Skeletal muscle tissue (tissue), 3 donors: ENCODE measurements at regions not wholly inside any gene's neighbourhood (a gene's known extent, or its start where the extent isn't known, plus 50 kb on each side); places are given as distances from the start of the nearest gene placed in this dataset.

ENCODE experiments used
- H3K27ac ChIP-seq: one replicate; pipeline ENCODE4 v1.7.0; 2013; ENCODE audit warnings: mild to moderate bottlenecking, low read depth, low read length, inconsistent platforms
- H3K27me3 ChIP-seq, 3 donors: one replicate each; pipeline ENCODE4 v1.7.0; 2013; ENCODE audit warnings: low read length in 3 of 3; ENCODE audit not compliant: control insufficient read depth in 3 of 3, insufficient read depth in 3 of 3
- H3K36me3 ChIP-seq, 3 donors: one replicate each; pipeline ENCODE4 v1.7.0; 2013; ENCODE audit warnings: low read length in 3 of 3; ENCODE audit not compliant: control insufficient read depth in 3 of 3, insufficient read depth in 3 of 3
- H3K4me1 ChIP-seq, 3 donors: one replicate each; pipeline ENCODE4 v1.7.0; 2013; ENCODE audit warnings: low read length in 3 of 3, mild to moderate bottlenecking in 3 of 3; ENCODE audit not compliant: control insufficient read depth in 3 of 3, insufficient read depth in 3 of 3
- H3K4me3 ChIP-seq, 3 donors: one replicate each; pipeline ENCODE4 v1.7.0; 2013; ENCODE audit warnings: low read length in 3 of 3
- H3K9ac ChIP-seq, 3 donors: one replicate each; pipeline ENCODE4 v1.7.0; 2013; ENCODE audit warnings: low read length in 3 of 3, mild to moderate bottlenecking in 3 of 3, moderate library complexity in 2 of 3, low read depth in 1 of 3
- H3K9me3 ChIP-seq, 3 donors: one replicate each; pipeline ENCODE4 v1.7.0; 2013; ENCODE audit warnings: low read length in 3 of 3; ENCODE audit not compliant: control insufficient read depth in 3 of 3
- donor health status: Osteomylitis.

- Histone ChIP-seq H3K36me3 (no peaks in the 10 kb centered on the region), H3K4me3 (no peak overlapping the region), H3K27me3 (no peaks in the 10 kb centered on the region), H3K9me3 (no peaks in the 10 kb centered on the region), H3K27ac (no peak overlapping the region), H3K9ac (no peak overlapping the region), H3K4me1 (peaks cover 0 to 9% (median 5%) of the 10 kb centered on the region in 3 donors)
Observed at GRCh38 chr10:28798428-28798955, 121.2 kb downstream of the BAMBI start.

GRCh38 chr10:28798964-28799363 is 121.6 kb downstream of the BAMBI start:
- H3K9ac ChIP-seq = no peak overlapping the region
- H3K36me3 ChIP-seq = no peaks in the 10 kb centered on the region

GRCh38 chr10:28800144-28800543 is 122.8 kb downstream of the BAMBI start:
- Histone ChIP-seq H3K27me3 (no peaks in the 10 kb centered on the region), H3K36me3 (no peaks in the 10 kb centered on the region), H3K4me3 (no peak overlapping the region), H3K27ac (no peak overlapping the region), H3K4me1 (peaks cover 0 to 9% (median 5%) of the 10 kb centered on the region in 3 donors), H3K9me3 (no peaks in the 10 kb centered on the region), H3K9ac (no peak overlapping the region)

More at GRCh38 chr10:28798964-28799363, 121.6 kb downstream of the BAMBI start:
- Histone ChIP-seq H3K27me3 (no peaks in the 10 kb centered on the region), H3K4me1 (peaks cover 0 to 9% (median 5%) of the 10 kb centered on the region in 3 donors), H3K4me3 (no peak overlapping the region), H3K27ac (no peak overlapping the region), H3K9me3 (no peaks in the 10 kb centered on the region)

DNA sequence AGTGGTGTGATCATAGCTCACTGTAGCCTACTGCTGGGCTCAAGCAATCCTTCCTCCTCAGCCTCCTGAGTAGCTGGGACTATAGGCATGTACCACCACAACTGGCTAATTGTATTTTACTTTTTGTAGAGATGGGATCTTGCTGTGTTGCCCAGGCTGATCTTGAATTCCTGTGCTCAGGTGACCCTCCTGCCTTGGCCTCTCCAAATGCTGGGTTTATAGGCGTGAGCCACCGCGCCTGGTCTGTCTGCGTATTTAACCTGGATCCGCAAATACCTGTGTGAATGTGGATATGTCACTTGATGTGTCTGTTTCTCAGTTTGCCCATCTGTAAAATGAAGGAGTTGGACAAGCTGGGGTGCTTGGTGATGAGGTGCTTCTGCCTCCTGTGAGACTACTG is 123.9 kb downstream of the BAMBI start:
- Histone ChIP-seq H3K27ac (no peak overlapping the region), H3K9ac (no peak overlapping the region), H3K9me3 (no peaks in the 10 kb centered on the region), H3K27me3 (no peaks in the 10 kb centered on the region), H3K36me3 (no peaks in the 10 kb centered on the region), H3K4me3 (no peak overlapping the region), H3K4me1 (peaks cover 4 to 9% (median 8%) of the 10 kb centered on the region in 3 donors)

DNA sequence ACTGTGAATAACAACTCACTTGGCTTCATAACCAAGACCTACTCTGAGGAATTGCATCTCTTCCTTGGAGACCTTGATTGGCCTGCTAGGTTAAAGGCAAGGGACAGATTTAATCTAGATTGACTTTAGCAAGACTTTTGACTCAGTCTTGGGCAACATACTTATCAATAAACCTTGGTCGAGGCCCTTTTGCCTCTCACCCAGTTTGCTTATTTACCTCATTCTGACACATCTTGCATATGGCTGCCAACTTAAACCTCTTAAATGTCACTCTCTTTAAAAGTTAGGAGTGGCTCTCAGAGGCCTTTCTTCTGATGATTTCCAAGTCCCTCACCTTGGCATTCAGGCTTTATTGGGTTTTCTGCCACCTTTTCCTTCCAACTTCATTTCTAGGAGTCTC is 124.5 kb downstream of the BAMBI start:
- no peaks in the 10 kb centered on the region for H3K36me3 ChIP-seq
- no peak overlapping the region for H3K4me3 ChIP-seq
- peaks cover 7 to 13% (median 8%) of the 10 kb centered on the region in 3 donors for H3K4me1 ChIP-seq
- no peak overlapping the region for H3K27ac ChIP-seq
- no peaks in the 10 kb centered on the region for H3K27me3 ChIP-seq
- H3K9ac ChIP-seq = no peak overlapping the region
- no peaks in the 10 kb centered on the region for H3K9me3 ChIP-seq

- Histone ChIP-seq H3K27ac (no peak overlapping the region), H3K36me3 (no peaks in the 10 kb centered on the region)
Observed at GRCh38 chr10:28805390-28805789, 128.1 kb downstream of the BAMBI start.

DNA sequence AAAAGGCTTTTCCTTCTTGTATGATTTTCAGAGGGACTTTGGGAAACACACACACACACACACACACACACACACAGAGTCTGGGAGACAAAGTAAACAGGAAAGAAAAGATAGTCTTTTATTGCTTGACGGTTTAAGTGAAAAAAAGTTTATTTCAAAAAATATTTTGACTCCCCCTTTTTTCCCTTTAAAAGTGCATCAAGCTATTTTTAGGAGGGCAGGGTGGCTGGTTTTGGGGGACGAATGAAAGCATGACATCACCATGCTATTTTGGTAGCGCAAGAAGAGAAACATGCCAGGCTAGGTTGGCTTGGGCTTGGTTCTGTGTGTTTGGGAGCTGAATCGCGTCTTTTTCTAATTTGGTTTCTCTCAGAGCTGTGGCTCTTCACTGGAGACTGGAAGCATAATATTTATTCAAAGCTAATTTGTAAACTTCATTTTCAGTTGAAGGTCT is 129.2 kb downstream of the BAMBI start:
- Histone ChIP-seq H3K4me1 (peaks cover 3 to 13% (median 6%) of the 10 kb centered on the region in 3 donors), H3K9ac (peak overlapping the region; percentile 4 to 59 (median 27)), H3K27ac (peak overlapping the region; percentile 65), H3K9me3 (no peaks in the 10 kb centered on the region), H3K4me3 (peak overlapping the region; percentile 3 to 62 (median 48)), H3K27me3 (no peaks in the 10 kb centered on the region), H3K36me3 (no peaks in the 10 kb centered on the region)

More at GRCh38 chr10:28805390-28805789, 128.1 kb downstream of the BAMBI start:
- Histone ChIP-seq H3K27me3 (no peaks in the 10 kb centered on the region), H3K9me3 (no peaks in the 10 kb centered on the region), H3K4me3 (no peak overlapping the region), H3K9ac (no peak overlapping the region), H3K4me1 (peaks cover 4 to 13% (median 11%) of the 10 kb centered on the region in 3 donors)

DNA sequence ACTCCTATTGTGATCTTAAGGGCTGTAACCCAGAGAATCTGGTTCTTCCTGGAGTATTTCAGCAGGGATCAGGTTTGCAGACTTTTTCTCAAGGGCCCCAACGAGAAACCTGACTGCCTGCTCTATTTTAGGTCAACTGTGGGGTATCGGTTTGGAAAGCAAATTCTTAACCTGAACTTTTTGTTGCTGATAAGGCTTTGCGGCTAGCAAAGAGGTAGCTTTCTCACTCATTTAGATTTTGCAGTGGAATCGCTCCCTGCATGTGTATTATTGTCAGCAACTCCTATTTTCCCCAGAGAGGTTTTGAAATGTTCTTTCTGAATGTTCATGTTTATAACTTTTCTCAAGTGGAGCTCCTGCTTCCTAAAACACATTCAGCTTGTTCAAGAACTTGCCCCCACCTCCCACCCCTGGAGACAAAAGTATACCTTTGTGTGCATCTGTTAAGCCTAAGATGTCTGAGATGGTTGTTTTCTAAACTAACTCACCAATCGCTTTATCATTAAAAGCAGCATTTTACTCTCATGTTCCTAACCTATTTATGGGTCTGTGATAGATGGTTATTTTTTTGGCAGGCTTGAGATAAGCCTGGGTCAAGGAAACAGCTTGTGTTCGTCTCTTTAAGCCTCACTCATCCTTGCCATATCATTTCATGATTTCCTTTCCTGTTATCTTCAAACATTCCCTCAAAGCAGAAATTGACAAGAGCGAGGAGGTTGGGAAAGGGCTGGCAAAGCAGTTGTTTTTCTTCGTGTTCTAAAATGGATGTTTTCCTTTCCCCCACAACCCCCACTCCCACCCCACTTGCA is 129.8 kb downstream of the BAMBI start:
- peak overlapping the region; percentile 4 to 59 (median 27) for H3K9ac ChIP-seq
- H3K27ac ChIP-seq = peak overlapping the region; percentile 65
- no peaks in the 10 kb centered on the region for H3K27me3 ChIP-seq
- H3K9me3 ChIP-seq = no peaks in the 10 kb centered on the region
- peaks cover 3 to 13% (median 6%) of the 10 kb centered on the region in 3 donors for H3K4me1 ChIP-seq
- peak overlapping the region; percentile 3 to 62 (median 48) for H3K4me3 ChIP-seq
- no peaks in the 10 kb centered on the region for H3K36me3 ChIP-seq

GRCh38 chr10:28807760-28808613 is 130.7 kb downstream of the BAMBI start:
- Histone ChIP-seq H3K36me3 (no peaks in the 10 kb centered on the region), H3K9ac (no peak overlapping the region), H3K4me1 (peaks cover 3 to 13% (median 6%) of the 10 kb centered on the region in 3 donors), H3K9me3 (no peaks in the 10 kb centered on the region), H3K27me3 (no peaks in the 10 kb centered on the region), H3K27ac (no peak overlapping the region), H3K4me3 (no peak overlapping the region)
